HUES48 (cell line): ENCODE measurements at regions not wholly inside any gene's neighbourhood (a gene's known extent, or its start where the extent isn't known, plus 50 kb on each side); places are given as distances from the start of the nearest gene placed in this dataset.
"Not testable (repeated sequence)": the region's sequence is repeated elsewhere in the genome, so short reads cannot be mapped to it uniquely, and the experiment has no call there.

Experiments
- H3K27ac ChIP-seq: one replicate; pipeline ENCODE4 v1.7.0; 2013; ENCODE audit warnings: low read depth, low read length, inconsistent platforms
- H3K27me3 ChIP-seq: 2 replicates; pipeline ENCODE4 v1.6.1; 2013; ENCODE audit warnings: mild to moderate bottlenecking, low read length; ENCODE audit not compliant: control insufficient read depth, insufficient read depth
- H3K36me3 ChIP-seq: 2 replicates; pipeline ENCODE4 v1.6.1; 2013; ENCODE audit warnings: low read length; ENCODE audit not compliant: control insufficient read depth, insufficient read depth
- H3K4me1 ChIP-seq: 2 replicates; pipeline ENCODE4 v1.6.1; 2013; ENCODE audit warnings: mild to moderate bottlenecking, low read length; ENCODE audit not compliant: control insufficient read depth, insufficient read depth
- H3K4me3 ChIP-seq: 2 replicates; pipeline ENCODE4 v1.5.1; 2013; ENCODE audit warnings: mild to moderate bottlenecking, low read depth, low read length
- H3K9ac ChIP-seq: 2 replicates; pipeline ENCODE4 v1.6.1; 2013; ENCODE audit warnings: mild to moderate bottlenecking, low read depth, low read length, moderate library complexity
- H3K9me3 ChIP-seq: 2 replicates; pipeline ENCODE4 v1.6.1; 2013; ENCODE audit warnings: low read length; ENCODE audit not compliant: control insufficient read depth, insufficient read depth

DNA sequence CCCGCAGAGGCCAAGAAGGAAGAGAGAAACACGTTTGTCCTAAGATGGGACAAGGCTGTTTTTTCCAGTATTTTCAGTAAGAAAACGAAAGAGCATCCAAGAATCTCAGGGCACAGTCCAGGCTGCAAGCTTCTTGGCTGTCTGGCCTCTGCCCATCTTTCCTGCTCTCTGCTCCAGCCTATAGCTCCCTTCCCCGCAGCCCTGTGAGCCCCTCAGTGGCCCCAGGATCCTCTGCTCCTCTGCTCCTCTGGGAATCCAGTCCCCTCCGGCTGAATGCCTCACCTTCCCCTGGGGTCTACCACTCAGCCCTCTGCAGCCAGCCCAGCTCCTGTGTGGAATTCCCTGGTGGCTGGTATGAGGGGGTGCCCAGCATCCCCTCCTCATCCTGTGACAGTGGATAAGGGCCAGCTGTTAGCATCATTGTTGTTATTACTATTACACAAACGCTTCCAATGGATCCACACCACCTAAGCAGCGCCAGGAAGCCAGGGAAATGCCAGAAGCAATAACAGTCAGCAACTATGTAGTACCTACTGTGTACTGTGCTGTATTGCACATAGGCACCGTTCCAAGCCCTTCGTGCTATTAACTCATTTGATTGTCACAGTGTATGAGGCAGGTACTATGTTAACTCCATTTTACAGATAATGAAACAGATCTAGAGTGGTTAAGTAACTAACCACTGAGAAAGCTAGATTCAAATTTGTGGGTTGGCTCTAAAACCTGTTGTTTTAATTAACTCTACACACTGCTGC lies 60.3 kb upstream of the PTPN1 start:
- Histone ChIP-seq H3K4me1 (peaks cover 9% of the 10 kb centered on the region), H3K36me3 (no peaks in the 10 kb centered on the region), H3K27me3 (no peaks in the 10 kb centered on the region), H3K9me3 (no peaks in the 10 kb centered on the region), H3K27ac (no peak overlapping the region), H3K4me3 (no peak overlapping the region), H3K9ac (no peak overlapping the region)

- H3K4me3 ChIP-seq = no peak overlapping the region
- no peak overlapping the region for H3K27ac ChIP-seq
- no peak overlapping the region for H3K9ac ChIP-seq
- H3K36me3 ChIP-seq = no peaks in the 10 kb centered on the region
- H3K4me1 ChIP-seq = peaks cover 9% of the 10 kb centered on the region
- no peaks in the 10 kb centered on the region for H3K9me3 ChIP-seq
- no peaks in the 10 kb centered on the region for H3K27me3 ChIP-seq
Observed at GRCh38 chr20:50450493-50450826, 59.7 kb upstream of the PTPN1 start.

DNA sequence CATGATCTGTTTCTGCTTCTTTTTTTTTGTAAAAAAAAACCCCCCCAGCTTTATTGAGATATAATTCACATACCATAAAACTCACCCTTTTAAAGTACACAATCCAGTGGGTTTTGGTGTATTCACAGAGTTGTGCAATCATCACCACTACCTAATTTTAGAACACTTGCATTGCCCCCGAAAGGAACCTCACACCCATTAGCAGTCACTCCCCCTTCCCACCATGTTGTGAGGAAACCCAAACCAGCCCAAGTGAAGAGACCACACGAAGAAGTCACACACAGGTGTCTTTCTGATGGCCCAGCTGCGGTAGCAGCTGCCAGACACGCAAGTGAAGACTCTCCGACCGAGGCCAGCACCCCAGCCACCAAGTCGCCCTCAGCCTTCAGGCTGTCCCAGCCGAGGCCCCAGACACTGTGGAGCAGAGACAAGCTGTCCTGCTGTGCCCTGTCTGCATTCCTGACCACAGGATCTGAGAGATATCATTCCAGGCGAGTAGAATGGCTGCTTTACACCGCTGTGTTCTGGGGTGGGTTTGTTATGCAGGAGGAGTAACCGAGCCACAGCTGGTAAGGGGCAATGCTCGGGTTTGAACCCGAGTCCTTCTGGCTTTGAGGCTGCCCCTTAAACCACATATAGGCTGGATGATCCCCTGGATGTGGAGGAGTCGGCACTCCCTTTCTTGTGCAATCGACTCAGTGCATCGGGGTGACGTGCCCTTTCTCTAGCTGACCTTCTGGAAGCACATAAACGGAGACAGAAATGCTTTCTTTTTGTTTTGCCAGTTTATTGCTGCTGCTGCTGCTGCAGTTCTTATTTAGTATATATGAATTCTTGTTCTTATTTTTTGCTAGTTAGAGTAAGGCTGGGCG lies 59.1 kb upstream of the PTPN1 start:
- H3K9me3 ChIP-seq = no peaks in the 10 kb centered on the region
- no peak overlapping the region for H3K9ac ChIP-seq
- H3K36me3 ChIP-seq = no peaks in the 10 kb centered on the region
- H3K4me3 ChIP-seq = no peak overlapping the region
- H3K4me1 ChIP-seq = peaks cover 9% of the 10 kb centered on the region
- no peaks in the 10 kb centered on the region for H3K27me3 ChIP-seq
- peak overlapping the region; percentile 68 for H3K27ac ChIP-seq

DNA sequence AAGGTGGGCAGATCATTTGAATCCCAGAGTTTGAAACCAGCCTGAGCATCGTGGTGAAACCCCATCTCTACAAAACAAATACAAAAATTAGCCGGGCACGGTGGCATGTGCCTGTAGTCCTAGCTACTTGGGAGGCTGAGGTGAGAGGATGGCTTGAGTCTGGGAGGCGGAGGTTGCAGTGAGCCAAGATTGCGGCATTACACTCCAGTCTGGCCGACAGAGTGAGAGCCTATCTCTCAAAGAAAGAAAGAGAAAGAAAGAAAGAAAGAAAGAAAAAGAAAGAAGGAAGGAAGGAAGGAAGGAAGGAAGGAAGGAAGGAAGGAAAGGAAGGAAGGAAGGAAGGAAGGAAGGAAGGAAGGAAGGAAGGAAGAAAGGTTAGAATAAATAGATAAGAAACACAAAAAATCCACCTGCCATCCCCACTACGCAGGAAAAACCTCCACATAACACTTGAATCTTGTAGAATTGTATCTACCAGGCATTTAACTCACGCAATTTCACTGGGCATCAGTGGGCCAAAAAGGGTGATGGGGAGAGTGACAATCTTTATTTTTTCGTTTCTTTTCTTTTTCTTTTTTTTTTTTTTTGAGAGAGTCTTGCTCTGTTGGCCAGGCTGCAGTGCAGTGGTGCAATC lies 58.3 kb upstream of the PTPN1 start:
- H3K9me3 ChIP-seq, H3K36me3 ChIP-seq, H3K4me3 ChIP-seq, H3K9ac ChIP-seq, H3K27ac ChIP-seq, H3K27me3 ChIP-seq: not testable (repeated sequence)
- peaks cover 10% of the 10 kb centered on the region for H3K4me1 ChIP-seq

DNA sequence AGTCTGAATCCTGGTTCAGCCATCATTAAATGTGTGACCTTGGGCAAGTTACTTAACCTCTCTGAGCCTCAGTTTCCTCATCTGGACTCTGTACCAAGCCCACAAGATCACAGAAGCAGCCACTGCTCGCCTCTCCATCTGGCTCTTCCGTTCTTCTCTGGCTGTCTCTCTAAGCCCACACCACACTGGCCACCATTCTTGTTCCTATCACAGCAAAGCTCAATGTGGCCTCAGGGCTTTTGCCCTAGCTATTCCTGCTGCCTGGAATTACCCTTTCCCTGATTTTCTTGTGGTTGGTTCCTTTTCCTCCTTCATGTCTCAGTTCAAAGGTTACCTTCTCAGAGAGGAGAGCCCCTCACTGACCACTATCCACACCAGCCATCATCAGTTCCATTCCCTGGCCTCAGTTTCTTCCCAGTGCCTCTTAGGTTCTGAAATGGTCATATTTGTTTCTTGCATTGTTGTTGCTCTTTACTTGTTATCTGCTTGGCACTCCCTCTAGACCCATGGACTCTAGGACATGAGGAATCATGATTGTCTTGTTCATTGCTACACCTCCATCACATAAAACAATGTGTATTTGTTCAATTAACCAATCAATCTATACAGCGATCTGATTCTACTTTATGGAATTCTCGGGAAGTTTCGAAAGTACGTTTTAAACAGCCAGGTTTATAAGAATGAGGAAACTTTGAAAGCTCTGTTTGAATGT lies 56.5 kb upstream of the PTPN1 start:
- no peaks in the 10 kb centered on the region for H3K36me3 ChIP-seq
- no peak overlapping the region for H3K27ac ChIP-seq
- H3K9ac ChIP-seq = no peak overlapping the region
- H3K27me3 ChIP-seq = no peaks in the 10 kb centered on the region
- H3K4me3 ChIP-seq = no peak overlapping the region
- peaks cover 15% of the 10 kb centered on the region for H3K4me1 ChIP-seq
- H3K9me3 ChIP-seq = no peaks in the 10 kb centered on the region

GRCh38 chr20:50455245-50455644 lies 54.9 kb upstream of the PTPN1 start:
- peaks cover 15% of the 10 kb centered on the region for H3K4me1 ChIP-seq
- not testable (repeated sequence) for H3K27ac ChIP-seq, H3K4me3 ChIP-seq, H3K27me3 ChIP-seq, H3K9ac ChIP-seq, H3K36me3 ChIP-seq, H3K9me3 ChIP-seq

DNA sequence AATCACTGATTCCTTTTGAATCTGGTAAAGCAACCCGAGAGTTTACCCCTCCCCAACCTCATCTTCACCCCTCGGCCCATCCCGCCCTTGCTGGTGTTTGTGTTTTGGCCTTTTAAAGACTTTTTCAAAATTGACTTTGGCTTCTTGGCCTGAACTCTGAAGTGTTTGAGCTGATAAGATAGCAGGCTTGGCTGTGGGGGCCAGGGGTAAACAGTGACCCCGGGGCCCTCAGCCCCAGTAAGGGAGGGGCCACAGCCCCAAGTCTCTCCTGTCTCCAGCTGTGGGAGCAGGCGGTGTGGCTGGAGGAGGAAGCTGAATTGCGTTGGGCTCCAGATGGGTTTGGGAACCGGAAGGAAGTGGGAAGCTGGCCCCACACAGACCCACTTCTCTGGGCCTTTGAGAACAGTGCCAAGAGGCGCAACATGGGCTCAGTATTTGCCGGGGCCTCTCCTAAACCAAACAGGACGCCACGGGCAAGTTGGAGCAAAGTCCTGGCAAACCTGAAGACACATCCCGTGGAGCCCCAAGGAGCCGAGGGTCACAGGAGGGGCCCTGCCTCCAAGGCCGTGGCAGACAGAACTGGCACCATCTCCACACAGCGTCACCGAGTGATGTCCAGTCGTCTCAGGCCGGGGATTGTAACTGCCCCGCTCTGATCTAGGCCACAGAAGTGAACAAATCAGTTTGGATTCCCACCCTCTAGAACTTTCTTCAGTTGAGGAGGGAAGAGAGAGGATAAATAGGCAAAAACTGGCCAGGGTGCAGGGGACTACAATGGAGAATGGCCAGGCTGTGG lies 54.3 kb upstream of the PTPN1 start:
- H3K27ac ChIP-seq = no peak overlapping the region
- no peaks in the 10 kb centered on the region for H3K36me3 ChIP-seq
- peaks cover 13% of the 10 kb centered on the region for H3K4me1 ChIP-seq
- H3K4me3 ChIP-seq = no peak overlapping the region
- H3K9me3 ChIP-seq = no peaks in the 10 kb centered on the region
- H3K9ac ChIP-seq = no peak overlapping the region
- no peaks in the 10 kb centered on the region for H3K27me3 ChIP-seq

DNA sequence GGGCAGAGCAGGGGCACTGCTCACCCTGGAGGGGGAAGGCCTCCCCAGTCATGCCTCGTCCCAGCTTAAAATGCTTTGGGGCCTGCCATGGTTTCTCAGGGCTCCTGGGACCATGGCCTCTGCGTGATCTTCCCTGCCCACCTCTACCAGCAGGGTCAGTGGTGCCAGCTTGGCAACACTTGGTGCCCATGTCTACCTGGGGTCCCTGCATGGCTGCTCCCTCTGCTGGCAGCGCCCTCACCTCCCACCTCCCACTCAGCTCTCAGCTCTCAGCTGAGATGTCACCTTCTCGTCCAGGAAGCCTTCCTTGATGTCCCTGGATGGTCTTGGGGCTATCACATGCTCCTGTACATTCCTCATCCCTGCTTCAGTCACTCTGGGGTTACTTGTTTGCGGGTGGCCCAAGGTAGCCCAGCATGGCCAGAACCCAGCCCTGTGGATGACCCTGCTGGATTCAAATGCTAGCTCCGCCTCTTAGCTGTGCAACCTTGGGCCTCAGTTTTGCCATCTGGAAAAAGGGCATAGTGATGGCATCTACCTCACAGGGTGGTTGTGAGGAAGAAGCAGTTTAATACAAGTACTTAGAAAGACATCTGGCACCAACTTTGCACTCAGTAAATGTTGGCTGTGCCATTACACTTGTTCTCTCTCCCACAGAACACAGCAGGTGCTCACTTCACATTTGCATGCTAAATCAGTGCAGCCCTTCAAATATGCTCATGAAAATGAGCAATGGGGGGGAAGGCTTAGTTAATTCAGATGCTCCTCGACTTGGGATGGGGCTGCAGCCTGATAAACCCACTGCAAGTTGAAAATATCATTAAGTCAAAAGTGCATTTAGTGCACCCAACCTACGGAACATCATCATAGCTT lies 53.5 kb upstream of the PTPN1 start:
- Histone ChIP-seq H3K9ac (no peak overlapping the region), H3K36me3 (no peaks in the 10 kb centered on the region), H3K4me3 (no peak overlapping the region), H3K9me3 (no peaks in the 10 kb centered on the region), H3K27me3 (no peaks in the 10 kb centered on the region), H3K4me1 (peaks cover 6% of the 10 kb centered on the region; the same call in 1 of the 2 replicates), H3K27ac (no peak overlapping the region)

DNA sequence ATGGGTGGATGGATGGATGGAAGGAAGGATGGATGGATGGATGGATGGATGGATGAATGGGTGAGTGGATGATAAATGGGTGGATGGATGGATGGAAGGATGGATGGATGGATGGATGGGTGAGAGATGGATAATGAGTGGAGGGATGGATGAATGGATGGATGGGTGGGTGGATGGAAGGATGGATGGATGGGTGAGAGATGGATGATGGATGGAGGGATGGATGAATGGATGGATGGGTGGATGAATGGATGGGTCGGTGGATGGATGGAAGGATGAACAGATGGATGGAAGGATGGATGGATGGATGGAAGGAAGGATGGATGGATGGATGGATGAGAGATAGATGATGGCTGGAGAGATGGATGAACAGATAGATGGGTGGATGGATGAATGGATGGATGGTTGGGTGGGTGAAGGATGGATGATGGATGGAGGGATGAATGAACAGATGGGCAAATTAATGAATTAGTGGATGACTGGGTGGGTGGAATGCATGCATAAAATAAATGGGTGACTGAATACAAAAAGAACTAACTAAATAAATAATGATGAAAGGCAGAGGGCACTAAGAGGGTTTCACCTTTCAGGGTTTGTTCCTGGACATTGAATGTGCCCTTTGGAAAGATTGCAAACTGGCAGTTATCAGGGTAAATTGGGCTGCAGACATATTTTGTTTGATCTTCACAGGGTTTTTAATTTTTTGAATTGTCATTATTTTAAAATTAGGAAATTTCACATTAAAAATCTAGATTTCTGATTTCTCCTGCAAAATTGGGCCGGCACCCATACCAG lies 50.9 kb upstream of the PTPN1 start:
- Histone ChIP-seq H3K36me3 (no peaks in the 10 kb centered on the region), H3K27ac (no peak overlapping the region), H3K9me3 (no peaks in the 10 kb centered on the region), H3K4me1 (peaks cover 6% of the 10 kb centered on the region; the same call in 1 of the 2 replicates), H3K27me3 (no peaks in the 10 kb centered on the region), H3K4me3 (no peak overlapping the region), H3K9ac (no peak overlapping the region)
